WTC11 (cell line): ENCODE measurements at regions not wholly inside any gene's neighbourhood (a gene's known extent, or its start where the extent isn't known, plus 50 kb on each side); places are given as distances from the start of the nearest gene placed in this dataset.

Experiments used
- SMAD4 ChIP-seq: sonication (generic); formaldehyde crosslinking; IDR thresholded peaks from 2 replicates; pipeline ENCODE4 v1.8.0; 2022; ENCODE audit warnings: mild to moderate bottlenecking, missing genetic modification reagents
- ZNF263 ChIP-seq: sonication (generic); formaldehyde crosslinking; IDR thresholded peaks from 2 replicates; pipeline ENCODE4 v1.8.1; 2022; ENCODE audit warnings: low read depth, mild to moderate bottlenecking, moderate library complexity, missing genetic modification reagents
- TF ChIP-seq, protein P1 (sequence below): sonication (generic); formaldehyde crosslinking; IDR thresholded peaks from 2 replicates; pipeline ENCODE4 v1.8.1; 2023; ENCODE audit warnings: mild to moderate bottlenecking, missing genetic modification reagents, moderate library complexity
- TF ChIP-seq, protein P2 (sequence below): sonication (generic); formaldehyde crosslinking; IDR thresholded peaks from 2 replicates; pipeline ENCODE4 v1.8.1; 2022; ENCODE audit warnings: low read depth, missing genetic modification reagents, borderline replicate concordance

DNA sequence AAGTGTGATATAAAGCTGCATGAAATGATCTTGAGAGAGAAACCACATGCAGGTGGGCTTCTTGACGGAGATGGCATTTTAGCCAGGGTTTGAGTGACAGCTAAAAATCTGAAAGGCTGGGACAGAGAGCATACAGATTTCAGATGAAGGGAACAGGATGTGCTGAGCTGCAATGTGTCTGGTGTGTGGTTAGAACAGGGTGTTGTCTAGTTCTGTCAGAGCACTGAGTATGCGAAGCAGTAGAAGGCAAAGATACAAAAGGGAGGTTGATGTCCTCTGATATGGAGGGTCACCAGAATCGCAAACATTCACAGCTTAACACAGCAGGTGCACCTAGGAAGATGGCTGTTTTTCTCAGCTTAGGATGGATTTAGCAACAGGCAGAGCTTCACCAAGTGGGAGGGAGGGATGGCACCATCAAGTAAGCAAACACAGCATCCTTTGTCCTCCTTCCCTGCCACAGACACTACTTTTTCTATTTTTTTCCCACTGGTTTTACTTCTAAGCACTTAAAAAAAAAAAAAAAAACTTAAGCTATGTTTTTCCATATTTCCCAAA, 182.5 kb downstream of the TMX3 start:
- TF ChIP-seq, protein P1, sequence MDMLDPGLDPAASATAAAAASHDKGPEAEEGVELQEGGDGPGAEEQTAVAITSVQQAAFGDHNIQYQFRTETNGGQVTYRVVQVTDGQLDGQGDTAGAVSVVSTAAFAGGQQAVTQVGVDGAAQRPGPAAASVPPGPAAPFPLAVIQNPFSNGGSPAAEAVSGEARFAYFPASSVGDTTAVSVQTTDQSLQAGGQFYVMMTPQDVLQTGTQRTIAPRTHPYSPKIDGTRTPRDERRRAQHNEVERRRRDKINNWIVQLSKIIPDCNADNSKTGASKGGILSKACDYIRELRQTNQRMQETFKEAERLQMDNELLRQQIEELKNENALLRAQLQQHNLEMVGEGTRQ (CRISPR knock-in tag), result no peak
- TF ChIP-seq, protein P2, sequence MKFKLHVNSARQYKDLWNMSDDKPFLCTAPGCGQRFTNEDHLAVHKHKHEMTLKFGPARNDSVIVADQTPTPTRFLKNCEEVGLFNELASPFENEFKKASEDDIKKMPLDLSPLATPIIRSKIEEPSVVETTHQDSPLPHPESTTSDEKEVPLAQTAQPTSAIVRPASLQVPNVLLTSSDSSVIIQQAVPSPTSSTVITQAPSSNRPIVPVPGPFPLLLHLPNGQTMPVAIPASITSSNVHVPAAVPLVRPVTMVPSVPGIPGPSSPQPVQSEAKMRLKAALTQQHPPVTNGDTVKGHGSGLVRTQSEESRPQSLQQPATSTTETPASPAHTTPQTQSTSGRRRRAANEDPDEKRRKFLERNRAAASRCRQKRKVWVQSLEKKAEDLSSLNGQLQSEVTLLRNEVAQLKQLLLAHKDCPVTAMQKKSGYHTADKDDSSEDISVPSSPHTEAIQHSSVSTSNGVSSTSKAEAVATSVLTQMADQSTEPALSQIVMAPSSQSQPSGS (CRISPR knock-in tag), result no peak
- TF ChIP-seq ZNF263 (CRISPR knock-in tag), result no peak
- TF ChIP-seq SMAD4 (CRISPR knock-in tag), result no peak
